Stimulated activated CD8-positive, alpha-beta memory T cell treated with anti-CD3 and anti-CD28 coated beads, Interleukin-12 subunit alpha, Interleukin-12 subunit beta, amount 100 ng/mL, for 24 hours (primary cell): ENCODE measurements at regions not wholly inside any gene's neighbourhood (a gene's known extent, or its start where the extent isn't known, plus 50 kb on each side); places are given as distances from the start of the nearest gene placed in this dataset.

Experiments
- DNase-seq: peaks from one replicate; pipeline ENCODE4 v3.0.0-alpha.2; 2020; ENCODE audit errors: extremely low read depth

- DNase-seq: no peak
These were observed 67.7 kb upstream of the LSM14A start for GRCh38 chr19:34104557-34104956.

GRCh38 chr19:34109596-34109995 lies 62.7 kb upstream of the LSM14A start:
- DNase-seq: no peak

- no peak for DNase-seq
These were observed 53.2 kb upstream of the LSM14A start for GRCh38 chr19:34118879-34119748.

DNA sequence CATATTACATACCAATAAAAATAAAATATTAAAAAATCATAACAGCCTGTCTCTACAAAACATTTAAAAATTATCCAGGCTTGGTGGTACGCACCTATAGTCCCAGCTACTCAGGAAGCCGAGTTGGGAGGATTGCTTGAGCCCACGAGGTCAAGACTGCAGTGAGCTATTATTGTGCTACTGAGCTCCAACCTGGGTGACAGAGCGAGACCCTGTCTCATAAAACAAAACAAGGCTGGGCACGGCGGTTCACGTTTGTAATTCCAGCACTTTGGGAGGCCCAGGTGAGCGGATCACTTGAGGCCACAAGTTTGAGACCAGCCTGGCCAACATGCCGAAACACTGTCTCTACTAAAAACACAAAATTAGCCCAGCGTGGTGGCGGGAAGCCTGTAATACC lies 52.2 kb upstream of the LSM14A start:
- no peak for DNase-seq

DNA sequence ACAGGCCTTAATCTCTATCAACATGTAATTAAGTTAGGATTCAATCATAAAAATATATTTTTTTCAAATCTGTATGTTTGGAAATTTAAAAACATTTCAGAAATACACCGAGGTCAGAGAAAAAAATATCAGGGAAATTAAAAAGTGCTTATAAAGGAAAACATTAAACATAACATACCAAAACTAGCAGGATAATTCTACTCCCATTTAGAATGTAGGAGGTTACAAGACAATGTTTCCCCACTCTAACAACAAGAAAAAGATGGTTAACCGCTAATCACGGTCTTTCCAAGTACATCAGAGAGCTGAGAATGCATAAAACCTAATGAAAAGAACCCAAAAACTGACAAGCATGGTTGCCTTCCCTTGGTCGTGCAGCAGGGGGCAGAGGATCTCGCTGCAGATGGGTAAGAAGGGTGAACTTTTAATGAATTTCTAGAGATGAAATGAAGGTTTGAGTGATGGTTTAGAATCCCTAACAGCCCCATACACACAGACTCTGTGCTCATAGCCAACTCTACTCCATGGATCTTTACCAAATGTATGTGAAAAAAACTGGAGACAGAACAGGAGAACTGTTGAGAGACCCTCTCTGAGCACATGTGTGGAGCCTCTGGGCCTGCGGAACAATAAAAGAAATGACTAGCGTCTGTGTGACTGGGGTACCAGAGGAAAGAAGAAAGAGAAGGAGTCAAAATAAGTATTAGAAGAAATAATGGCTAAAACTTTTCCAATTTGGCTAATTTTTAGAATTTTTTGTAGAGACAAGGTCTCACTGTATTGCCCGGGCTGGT lies 51.3 kb upstream of the LSM14A start:
- no peak for DNase-seq
